GM21723 (cell line): ENCODE measurements at regions not wholly inside any gene's neighbourhood (a gene's known extent, or its start where the extent isn't known, plus 50 kb on each side); places are given as distances from the start of the nearest gene placed in this dataset.

ENCODE experiments used
- ATAC-seq: cut with Tn5 transposase; IDR thresholded peaks from one replicate; pipeline ENCODE4 v1.9.1; 2021; ENCODE audit warnings: mild to moderate bottlenecking, moderate library complexity; ENCODE audit not compliant: unreplicated experiment

- ATAC-seq = no peak
Observed at GRCh38 chr19:30209617-30210600, 162.3 kb upstream of the ZNF536 start.

DNA sequence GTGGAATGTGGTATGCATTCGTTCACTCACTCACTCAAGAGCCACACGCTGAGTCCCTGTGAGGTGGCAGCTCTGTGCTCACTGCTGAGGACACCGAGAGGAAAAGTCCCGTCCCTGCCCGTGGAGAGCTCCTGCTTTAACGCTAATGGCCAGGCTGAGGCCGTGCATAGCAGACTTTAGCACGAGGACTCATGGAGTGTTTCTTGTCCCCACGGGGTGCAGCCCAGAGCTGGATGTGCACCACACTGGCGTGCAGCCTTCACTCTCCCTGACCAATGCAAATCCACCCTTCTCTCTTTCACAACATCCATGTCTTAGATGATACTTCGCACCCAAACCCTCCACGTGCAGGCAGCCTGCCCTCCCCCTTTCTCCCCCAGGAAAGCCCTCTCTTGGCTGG is 159.6 kb upstream of the ZNF536 start:
- no peak for ATAC-seq

GRCh38 chr19:30214651-30215051 is 157.5 kb upstream of the ZNF536 start:
- ATAC-seq = no peak

DNA sequence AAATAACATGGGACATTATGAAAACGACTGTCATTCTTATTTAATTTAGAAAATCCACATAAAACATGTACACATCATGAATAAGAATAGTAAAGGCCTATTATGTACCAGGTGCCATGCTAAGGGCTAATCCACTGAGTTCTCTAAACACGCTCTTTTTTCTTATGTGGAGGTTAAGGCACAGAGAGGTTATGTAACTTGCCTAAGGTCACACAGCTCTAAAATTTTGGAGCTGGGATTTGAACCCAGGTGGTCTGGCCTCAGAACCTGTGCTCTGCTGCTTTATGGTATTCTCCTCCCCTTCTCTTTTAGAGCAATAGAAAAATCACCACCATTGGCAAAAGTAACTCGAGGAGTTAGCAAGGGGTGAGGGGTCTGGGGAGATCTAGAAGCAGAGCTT is 156.9 kb upstream of the ZNF536 start:
- ATAC-seq = no peak

DNA sequence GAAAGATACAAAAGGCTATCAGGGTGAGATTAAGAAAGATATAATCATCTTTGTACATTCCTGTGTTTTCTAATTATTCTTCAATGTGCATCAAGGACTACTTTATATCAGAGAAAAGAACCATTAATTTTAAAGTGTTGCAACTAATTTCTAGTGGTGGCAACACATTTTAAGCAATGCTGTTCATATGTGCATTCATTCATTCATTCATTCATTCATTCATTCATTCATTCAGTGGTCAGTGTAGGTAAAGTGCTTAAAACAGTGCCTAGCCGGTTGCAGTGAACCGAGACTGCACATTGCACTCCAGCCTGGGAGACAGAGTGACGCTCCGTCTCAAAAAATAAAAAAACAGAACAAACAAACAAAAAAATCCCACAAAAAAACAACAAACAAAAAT is 155.7 kb upstream of the ZNF536 start:
- no peak for ATAC-seq

- ATAC-seq = no peak
Observed at GRCh38 chr19:30217461-30217860, 154.7 kb upstream of the ZNF536 start.

- no peak for ATAC-seq
Observed at GRCh38 chr19:30219702-30220101, 152.5 kb upstream of the ZNF536 start.

GRCh38 chr19:30221176-30221575 is 151.0 kb upstream of the ZNF536 start:
- no peak for ATAC-seq

- no peak for ATAC-seq
Observed at GRCh38 chr19:30222428-30222873, 149.7 kb upstream of the ZNF536 start.

GRCh38 chr19:30222992-30223865 is 149.0 kb upstream of the ZNF536 start:
- no peak for ATAC-seq

DNA sequence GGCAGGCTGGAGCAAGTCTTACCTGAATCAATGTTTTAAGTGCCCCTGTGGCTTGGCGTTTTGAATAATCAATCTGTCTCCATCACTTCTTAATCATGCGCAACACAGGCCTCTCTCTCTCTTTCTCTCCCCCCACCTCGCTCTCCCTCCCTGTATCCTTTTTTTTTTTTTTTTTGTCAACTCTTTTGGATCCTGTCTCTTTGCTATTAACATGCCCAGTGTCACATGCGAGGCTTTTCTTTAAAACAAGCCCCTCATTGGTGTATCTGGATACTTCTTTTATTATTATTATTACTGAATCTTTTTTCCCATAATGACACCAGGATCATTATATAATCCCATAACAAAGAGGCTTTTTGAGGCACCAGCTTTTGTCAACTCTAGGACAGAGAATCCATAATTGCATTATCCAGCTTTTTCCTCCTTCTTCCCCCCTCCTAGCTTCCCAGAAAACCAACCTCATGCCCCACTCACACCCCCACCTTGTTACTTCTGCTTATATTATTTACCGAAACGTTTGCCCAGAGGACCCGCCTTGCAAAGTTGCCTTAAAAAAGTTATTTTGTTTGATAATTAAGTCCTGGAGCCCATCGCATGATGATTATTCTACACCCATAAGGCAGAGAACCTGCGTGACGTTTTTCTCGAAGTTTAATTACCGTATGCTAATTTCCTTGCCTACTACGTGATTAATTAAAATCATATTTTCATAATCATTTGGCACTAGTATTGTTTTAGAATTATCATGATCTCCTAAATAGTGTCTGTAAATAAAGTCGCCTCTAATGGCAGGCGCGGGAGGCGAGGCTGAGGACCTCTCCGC is 148.1 kb upstream of the ZNF536 start:
- ATAC-seq = no peak

DNA sequence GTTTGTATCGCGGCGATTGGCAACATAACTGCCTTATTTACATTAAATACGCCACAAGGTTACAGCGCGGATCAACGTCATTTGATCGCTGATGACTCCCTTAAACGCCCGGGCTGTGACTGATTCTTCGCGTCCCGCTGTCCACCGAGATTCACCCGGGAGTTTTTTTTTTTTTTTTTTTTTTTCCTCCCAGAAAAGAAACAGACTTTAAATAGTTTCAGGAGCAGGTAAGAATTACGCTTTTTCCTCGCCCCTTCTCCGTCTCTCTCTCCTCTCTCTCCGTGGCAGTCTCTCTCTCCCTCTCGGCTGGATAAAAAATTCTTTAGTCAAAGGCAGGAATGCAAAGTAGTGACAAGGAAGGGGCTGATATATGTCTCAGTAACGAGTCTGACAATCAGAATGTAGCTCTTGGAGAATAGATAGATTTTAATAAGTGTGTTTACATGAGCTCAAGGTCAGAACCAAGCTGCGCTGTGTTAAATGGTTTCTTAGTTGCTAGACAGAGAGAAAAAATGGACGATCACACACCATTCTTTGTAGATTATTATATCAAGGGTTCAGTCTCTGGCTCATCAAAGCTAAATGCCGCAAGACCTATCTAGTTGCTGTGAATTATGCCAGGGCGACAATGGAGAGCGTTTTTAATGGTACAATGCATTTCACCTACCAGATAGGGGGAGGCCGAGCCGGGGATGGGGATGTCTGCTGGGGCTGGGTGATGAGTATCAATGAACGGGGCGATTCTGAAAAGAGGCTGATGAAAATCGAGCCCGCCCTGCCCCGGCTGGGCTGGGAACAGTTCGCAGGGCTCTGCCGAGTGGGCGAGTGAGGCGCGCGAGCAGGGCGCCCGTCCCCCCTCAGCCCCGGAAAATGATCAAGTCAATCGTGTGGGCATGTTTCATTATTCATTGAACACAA is 147.2 kb upstream of the ZNF536 start:
- no peak for ATAC-seq

GRCh38 chr19:30225676-30226463 is 146.3 kb upstream of the ZNF536 start:
- ATAC-seq = no peak

- ATAC-seq = no peak
Observed at GRCh38 chr19:30226464-30227011, 145.6 kb upstream of the ZNF536 start.

- ATAC-seq = no peak
Observed at GRCh38 chr19:30227012-30227621, 145.1 kb upstream of the ZNF536 start.

DNA sequence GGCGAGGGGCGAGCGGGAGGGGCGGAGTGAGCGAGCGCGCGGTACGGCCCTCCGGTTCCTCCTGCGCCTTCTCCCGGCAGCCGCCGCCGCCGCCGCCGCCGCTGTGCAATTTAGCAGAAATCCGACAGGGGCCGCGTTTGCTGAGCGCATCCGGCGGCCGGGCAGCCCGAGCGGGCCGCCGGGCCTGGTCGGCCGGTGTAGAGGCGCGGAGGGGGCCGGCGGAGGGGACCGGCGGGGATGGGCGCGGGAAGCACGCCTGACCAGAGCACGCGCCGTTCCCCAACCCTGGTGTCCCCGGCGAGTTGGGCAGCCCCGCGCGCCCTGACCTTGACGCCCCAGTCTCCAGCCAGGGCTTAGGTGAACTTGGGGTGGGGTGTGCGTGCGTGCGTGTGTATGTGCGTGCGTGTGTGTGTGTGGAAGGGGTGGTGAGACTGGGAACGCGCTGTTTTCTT is 144.5 kb upstream of the ZNF536 start:
- ATAC-seq = peak; percentile 70

GRCh38 chr19:30228113-30228834 is 143.9 kb upstream of the ZNF536 start:
- ATAC-seq = no peak
